ENCODE measurements at regions not wholly inside any gene's neighbourhood (a gene's known extent, or its start where the extent isn't known, plus 50 kb on each side); places are given as distances from the start of the nearest gene placed in this dataset.

- H3K36me3 Mint-ChIP-seq (ENCODE audit: low read depth): peaks cover 5% of the 10 kb centered on the region
- H3K27ac Mint-ChIP-seq: no peak overlapping the region
- H3K4me1 Mint-ChIP-seq (ENCODE audit: low read depth): no peaks in the 10 kb centered on the region
- ChIA-PET POLR2A (interaction anchor here (1.0 to 1.1 kb wide), 2 partner anchors 42 kb away, joined by 3 to 4 read pairs; no protein-coding TSS in a partner anchor), CTCF (interaction anchor here (1.3 kb wide), 1 partner anchor 12 kb away, joined by 3 read pairs; no protein-coding TSS in a partner anchor)
- no peak for ATAC-seq
- H3K4me3 Mint-ChIP-seq: no peak overlapping the region
- peaks cover 18% of the 10 kb centered on the region for H3K9me3 Mint-ChIP-seq (ENCODE audit: insufficient read depth)
- peaks cover 15% of the 10 kb centered on the region for H3K27me3 Mint-ChIP-seq (ENCODE audit: low read depth)
- no peak for DNase-seq
These were observed 74.7 kb upstream of the MKLN1 start for GRCh38 chr7:131252976-131253375.

GRCh38 chr7:131254211-131254610, 73.5 kb upstream of the MKLN1 start:
- ATAC-seq (no peak), DNase-seq (no peak)
- Mint-ChIP-seq H3K9me3 (ENCODE audit: insufficient read depth) (peaks cover 18% of the 10 kb centered on the region), H3K4me3 (no peak overlapping the region), H3K4me1 (ENCODE audit: low read depth) (no peaks in the 10 kb centered on the region), H3K27me3 (ENCODE audit: low read depth) (peaks cover 12% of the 10 kb centered on the region), H3K27ac (no peak overlapping the region), H3K36me3 (ENCODE audit: low read depth) (peaks cover 5% of the 10 kb centered on the region)
- POLR2A ChIA-PET: no interaction called here
- CTCF ChIA-PET: no interaction called here

- peaks cover 18% of the 10 kb centered on the region for H3K9me3 Mint-ChIP-seq (ENCODE audit: insufficient read depth)
- H3K27me3 Mint-ChIP-seq (ENCODE audit: low read depth): peaks cover 13% of the 10 kb centered on the region
- no peak overlapping the region for H3K4me3 Mint-ChIP-seq
- no peak for ATAC-seq
- POLR2A ChIA-PET: no interaction called here
- DNase-seq: no peak
- H3K36me3 Mint-ChIP-seq (ENCODE audit: low read depth): peaks cover 5% of the 10 kb centered on the region
- CTCF ChIA-PET: no interaction called here
- no peak overlapping the region for H3K27ac Mint-ChIP-seq
- no peaks in the 10 kb centered on the region for H3K4me1 Mint-ChIP-seq (ENCODE audit: low read depth)
These were observed 72.4 kb upstream of the MKLN1 start for GRCh38 chr7:131255242-131255641.

GRCh38 chr7:131261476-131261994, 66.1 kb upstream of the MKLN1 start:
- Mint-ChIP-seq H3K36me3 (ENCODE audit: low read depth) (no peaks in the 10 kb centered on the region), H3K4me1 (ENCODE audit: low read depth) (no peaks in the 10 kb centered on the region), H3K9me3 (ENCODE audit: insufficient read depth) (no peaks in the 10 kb centered on the region), H3K4me3 (no peak overlapping the region), H3K27ac (no peak overlapping the region), H3K27me3 (ENCODE audit: low read depth) (peaks cover 15% of the 10 kb centered on the region)
- POLR2A ChIA-PET: no interaction called here
- no peak for ATAC-seq
- DNase-seq: no peak
- CTCF ChIA-PET: no interaction called here

GRCh38 chr7:131265227-131265626, 62.4 kb upstream of the MKLN1 start:
- Mint-ChIP-seq H3K4me3 (no peak overlapping the region), H3K27me3 (ENCODE audit: low read depth) (peaks cover 10% of the 10 kb centered on the region), H3K27ac (no peak overlapping the region), H3K9me3 (ENCODE audit: insufficient read depth) (no peaks in the 10 kb centered on the region), H3K4me1 (ENCODE audit: low read depth) (no peaks in the 10 kb centered on the region), H3K36me3 (ENCODE audit: low read depth) (no peaks in the 10 kb centered on the region)
- ChIA-PET POLR2A (no interaction called here), CTCF (no interaction called here)
- DNase-seq (no peak), ATAC-seq (no peak)

- DNase-seq: no peak
- H3K9me3 Mint-ChIP-seq (ENCODE audit: insufficient read depth): no peaks in the 10 kb centered on the region
- peaks cover 3% of the 10 kb centered on the region for H3K27me3 Mint-ChIP-seq (ENCODE audit: low read depth)
- H3K27ac Mint-ChIP-seq: no peak overlapping the region
- no peaks in the 10 kb centered on the region for H3K4me1 Mint-ChIP-seq (ENCODE audit: low read depth)
- H3K4me3 Mint-ChIP-seq: no peak overlapping the region
- ChIA-PET POLR2A (no interaction called here), CTCF (no interaction called here)
- ATAC-seq: no peak
- H3K36me3 Mint-ChIP-seq (ENCODE audit: low read depth): no peaks in the 10 kb centered on the region
These were observed 60.0 kb upstream of the MKLN1 start for GRCh38 chr7:131267631-131268030.

GRCh38 chr7:131268906-131269305, 58.8 kb upstream of the MKLN1 start:
- POLR2A ChIA-PET: no interaction called here
- ATAC-seq (no peak), DNase-seq (no peak)
- Mint-ChIP-seq H3K4me3 (no peak overlapping the region), H3K9me3 (ENCODE audit: insufficient read depth) (no peaks in the 10 kb centered on the region), H3K27ac (no peak overlapping the region), H3K36me3 (ENCODE audit: low read depth) (no peaks in the 10 kb centered on the region), H3K4me1 (ENCODE audit: low read depth) (no peaks in the 10 kb centered on the region), H3K27me3 (ENCODE audit: low read depth) (peaks cover 3% of the 10 kb centered on the region)
- CTCF ChIA-PET: no interaction called here

GRCh38 chr7:131272086-131272485, 55.6 kb upstream of the MKLN1 start:
- Mint-ChIP-seq H3K36me3 (ENCODE audit: low read depth) (no peaks in the 10 kb centered on the region), H3K4me3 (no peak overlapping the region), H3K4me1 (ENCODE audit: low read depth) (no peaks in the 10 kb centered on the region), H3K9me3 (ENCODE audit: insufficient read depth) (no peaks in the 10 kb centered on the region), H3K27me3 (ENCODE audit: low read depth) (peaks cover 3% of the 10 kb centered on the region), H3K27ac (no peak overlapping the region)
- ATAC-seq: no peak
- DNase-seq: no peak
- ChIA-PET CTCF (no interaction called here), POLR2A (no interaction called here)

GRCh38 chr7:131274986-131275385, 52.7 kb upstream of the MKLN1 start:
- DNase-seq: no peak
- Mint-ChIP-seq H3K9me3 (ENCODE audit: insufficient read depth) (no peaks in the 10 kb centered on the region), H3K27me3 (ENCODE audit: low read depth) (no peaks in the 10 kb centered on the region), H3K27ac (no peak overlapping the region), H3K36me3 (ENCODE audit: low read depth) (no peaks in the 10 kb centered on the region), H3K4me3 (no peak overlapping the region), H3K4me1 (ENCODE audit: low read depth) (no peaks in the 10 kb centered on the region)
- ATAC-seq: no peak
- CTCF ChIA-PET: no interaction called here
- POLR2A ChIA-PET: no interaction called here

GRCh38 chr7:131276190-131276589, 51.5 kb upstream of the MKLN1 start:
- Mint-ChIP-seq H3K27ac (no peak overlapping the region), H3K9me3 (ENCODE audit: insufficient read depth) (no peaks in the 10 kb centered on the region), H3K4me1 (ENCODE audit: low read depth) (no peaks in the 10 kb centered on the region), H3K36me3 (ENCODE audit: low read depth) (no peaks in the 10 kb centered on the region), H3K4me3 (no peak overlapping the region), H3K27me3 (ENCODE audit: low read depth) (no peaks in the 10 kb centered on the region)
- DNase-seq (no peak), ATAC-seq (no peak)
- CTCF ChIA-PET: interaction anchor here (1.0 kb wide), 1 partner anchor 38 kb away, joined by 3 read pairs; no protein-coding TSS in a partner anchor
- POLR2A ChIA-PET: no interaction called here

GRCh38 chr7:131276748-131277147, 50.9 kb upstream of the MKLN1 start:
- no peaks in the 10 kb centered on the region for H3K27me3 Mint-ChIP-seq (ENCODE audit: low read depth)
- ATAC-seq (no peak), DNase-seq (no peak)
- H3K27ac Mint-ChIP-seq: no peak overlapping the region
- no peak overlapping the region for H3K4me3 Mint-ChIP-seq
- no peaks in the 10 kb centered on the region for H3K4me1 Mint-ChIP-seq (ENCODE audit: low read depth)
- ChIA-PET POLR2A (no interaction called here), CTCF (no interaction called here)
- H3K36me3 Mint-ChIP-seq (ENCODE audit: low read depth): no peaks in the 10 kb centered on the region
- no peaks in the 10 kb centered on the region for H3K9me3 Mint-ChIP-seq (ENCODE audit: insufficient read depth)

Measured in activated CD8-positive, alpha-beta T cell treated with anti-CD3 and anti-CD28 coated beads, Interleukin-2, amount 10 ng/mL, durations not matched to agents 7 days and 5 days (primary cell).